GM19468 (cell line): ENCODE measurements at regions not wholly inside any gene's neighbourhood (a gene's known extent, or its start where the extent isn't known, plus 50 kb on each side); places are given as distances from the start of the nearest gene placed in this dataset.
"Not testable (repeated sequence)": the region's sequence is repeated elsewhere in the genome, so short reads cannot be mapped to it uniquely, and the experiment has no call there.

Experiments used
- ATAC-seq: cut with Tn5 transposase; IDR thresholded peaks from one replicate; pipeline ENCODE4 v1.9.1; 2021; ENCODE audit warnings: mild to moderate bottlenecking, moderate library complexity, moderate number of reproducible peaks; ENCODE audit not compliant: unreplicated experiment; ENCODE audit errors: extremely low read depth

DNA sequence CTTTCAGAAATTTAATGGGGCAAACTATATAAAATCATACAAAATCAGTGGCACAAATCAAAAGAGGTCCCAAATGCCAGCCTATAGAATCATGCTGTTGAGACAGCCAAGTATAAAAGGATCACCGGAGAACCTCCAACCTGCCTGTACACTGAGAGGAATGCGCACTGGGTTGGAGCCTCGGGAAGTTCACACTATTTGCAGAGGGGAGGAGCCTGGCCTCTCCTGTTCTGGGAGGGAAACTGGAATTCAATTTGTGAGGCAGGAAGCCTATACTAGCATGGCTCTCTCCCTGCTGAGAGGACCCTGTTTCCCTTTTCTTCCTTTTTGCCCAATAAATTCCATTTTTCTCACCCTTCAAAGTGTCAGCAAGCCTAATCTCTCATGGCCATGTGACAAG is 406.0 kb downstream of the HINT1 start:
- no peak for ATAC-seq

DNA sequence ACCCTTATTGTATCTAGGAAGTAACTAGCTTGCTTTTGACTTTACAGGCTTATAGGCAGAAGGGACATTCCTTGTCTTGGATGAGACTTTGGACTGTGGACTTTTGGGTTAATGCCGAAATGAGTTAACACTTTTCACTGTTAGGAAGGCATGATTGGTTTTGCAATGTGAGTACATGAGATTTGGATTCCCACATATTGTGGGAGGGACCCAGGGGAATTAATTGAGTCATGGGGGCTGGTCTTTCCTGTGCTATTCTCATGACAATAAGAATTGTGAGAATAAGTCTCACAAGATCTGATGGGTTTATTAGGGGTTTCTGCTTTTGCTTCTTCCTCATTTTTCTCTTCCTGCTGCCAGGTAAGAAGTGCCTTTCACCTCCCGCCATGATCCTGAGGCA is 417.5 kb downstream of the HINT1 start:
- ATAC-seq = no peak

DNA sequence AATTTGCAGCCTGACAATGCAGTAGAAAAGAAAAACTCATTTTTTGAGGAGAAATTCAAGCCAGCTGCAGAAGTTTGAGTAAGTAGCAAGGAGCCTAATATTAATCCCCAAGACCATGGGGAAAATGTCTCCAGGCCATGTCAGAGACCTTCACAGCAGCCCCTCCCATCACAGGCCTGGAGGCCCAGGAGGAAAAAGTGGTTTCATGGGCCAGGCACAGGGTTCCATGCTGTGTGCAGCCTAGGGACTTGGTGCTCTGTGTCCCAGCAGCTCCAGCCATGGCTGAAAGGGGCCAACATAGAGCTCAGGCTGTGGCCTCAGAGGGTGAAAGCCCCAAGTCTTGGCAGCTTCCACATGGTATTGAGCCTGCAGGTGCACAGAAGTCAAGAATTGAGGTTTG is 418.4 kb downstream of the HINT1 start:
- ATAC-seq = not testable (repeated sequence)

DNA sequence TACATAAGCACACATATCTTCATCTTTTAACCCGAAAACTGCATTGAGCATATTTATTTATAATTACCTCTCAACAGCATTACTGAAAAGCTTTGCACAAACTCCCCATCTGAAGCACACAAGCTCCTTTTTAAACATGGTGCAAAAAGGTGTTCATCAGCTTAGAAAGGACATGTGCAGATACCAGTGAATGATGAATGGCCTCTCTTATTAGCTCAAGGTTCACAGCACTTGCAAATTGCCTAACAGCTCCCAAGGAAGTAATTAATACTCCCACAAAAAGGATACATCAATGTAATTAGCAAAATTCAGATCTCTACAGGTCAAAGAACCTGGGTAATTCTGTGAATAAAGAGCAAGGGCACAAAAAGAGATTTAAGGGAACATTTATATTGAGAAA is 422.0 kb downstream of the HINT1 start:
- no peak for ATAC-seq

DNA sequence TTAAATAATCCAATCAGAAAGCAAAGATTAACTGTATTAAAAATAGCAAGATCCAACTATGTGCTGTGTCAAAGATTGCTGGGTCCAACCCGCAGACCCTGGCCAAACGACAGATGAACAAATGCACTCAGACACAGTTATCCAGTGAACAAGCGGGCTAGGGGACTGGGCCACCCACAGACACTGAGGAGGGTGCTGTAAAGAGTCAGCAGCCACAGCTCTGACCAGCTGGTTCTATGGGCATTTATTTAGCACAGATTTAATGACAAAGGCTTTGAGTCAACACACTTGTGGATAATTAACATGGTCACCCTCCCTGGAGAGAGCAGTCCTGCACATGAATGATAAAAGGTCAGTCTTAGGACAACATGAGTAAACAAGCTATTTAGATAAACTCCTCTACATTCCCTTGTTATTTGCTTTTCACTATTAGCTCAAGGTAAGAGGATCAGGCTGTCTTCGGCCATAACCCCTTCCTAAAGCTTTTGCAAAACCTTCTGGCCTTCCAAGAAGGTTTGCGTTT is 424.9 kb downstream of the HINT1 start:
- ATAC-seq = no peak

DNA sequence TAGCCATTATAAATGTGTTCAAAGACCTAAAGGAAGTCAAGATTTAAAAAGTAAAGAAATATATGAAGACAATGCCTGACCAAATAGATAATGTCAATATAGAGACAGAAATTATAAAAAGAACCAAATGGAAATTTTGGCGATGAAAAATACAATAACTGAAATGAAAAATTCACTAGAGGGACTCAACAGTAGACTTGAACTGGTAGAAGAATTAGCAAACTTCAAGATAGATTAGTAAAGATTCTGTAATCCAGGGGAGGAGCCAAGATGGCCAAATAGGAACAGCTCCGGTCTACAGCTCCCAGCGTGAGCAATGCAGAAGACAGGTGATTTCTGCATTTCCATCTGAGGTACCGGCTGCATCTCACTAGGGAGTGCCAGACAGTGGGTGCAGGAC is 433.2 kb downstream of the HINT1 start:
- no peak for ATAC-seq

DNA sequence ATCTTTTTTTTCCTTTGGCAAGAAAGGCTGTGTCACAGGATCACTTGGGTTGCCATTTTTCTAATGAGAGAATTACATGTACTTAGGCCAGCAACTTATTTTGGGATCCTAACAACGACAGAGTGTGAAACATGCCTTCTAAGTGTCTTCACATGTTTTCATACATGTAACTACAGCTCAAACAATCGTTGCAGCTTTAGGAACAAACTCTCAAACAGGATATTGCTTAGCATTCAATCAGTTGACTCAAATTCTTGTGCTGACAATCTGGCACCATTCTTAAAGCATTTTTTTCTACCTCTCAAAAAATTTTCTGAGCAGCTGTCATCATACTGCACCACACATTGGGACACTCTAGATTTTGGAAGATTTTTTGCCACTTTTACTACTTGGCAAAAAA is 435.5 kb downstream of the HINT1 start:
- no peak for ATAC-seq

DNA sequence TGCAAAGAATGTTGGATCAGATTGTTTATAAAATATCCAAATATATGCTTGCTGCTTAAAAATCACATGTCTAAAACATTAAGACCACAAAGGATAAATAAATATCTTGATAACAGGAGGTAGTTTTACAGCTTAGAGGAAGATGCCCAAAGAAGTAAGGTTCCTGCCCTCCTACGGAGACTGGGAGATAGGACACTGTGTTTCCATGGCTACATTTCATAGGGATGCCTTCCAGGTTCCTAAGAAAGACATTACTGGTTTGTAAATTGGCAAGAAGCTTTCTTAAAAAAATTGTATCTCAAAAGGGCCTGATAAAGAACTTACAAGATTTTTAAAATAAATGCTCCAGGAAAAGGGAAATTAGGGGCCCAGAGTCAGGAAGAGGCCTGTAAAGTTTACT is 437.2 kb downstream of the HINT1 start:
- no peak for ATAC-seq

DNA sequence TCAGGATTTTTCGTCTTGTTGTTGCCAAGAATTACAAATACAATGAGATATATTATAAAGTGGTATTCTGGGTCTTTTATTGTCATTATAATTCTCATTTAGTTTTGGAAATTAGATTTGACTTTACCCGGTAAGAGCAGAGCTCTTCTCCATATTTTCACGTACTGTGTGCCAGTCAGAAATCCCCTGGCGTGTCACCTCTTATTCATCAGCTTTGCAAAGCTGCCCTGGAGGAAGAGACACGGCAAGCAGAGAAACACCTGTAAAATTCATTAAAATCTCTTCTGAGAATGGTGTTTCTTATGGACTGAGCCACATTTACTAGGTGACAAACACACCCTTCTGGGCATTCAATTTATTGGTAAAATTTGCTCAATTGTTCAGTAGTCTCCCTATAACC is 440.4 kb downstream of the HINT1 start:
- no peak for ATAC-seq

DNA sequence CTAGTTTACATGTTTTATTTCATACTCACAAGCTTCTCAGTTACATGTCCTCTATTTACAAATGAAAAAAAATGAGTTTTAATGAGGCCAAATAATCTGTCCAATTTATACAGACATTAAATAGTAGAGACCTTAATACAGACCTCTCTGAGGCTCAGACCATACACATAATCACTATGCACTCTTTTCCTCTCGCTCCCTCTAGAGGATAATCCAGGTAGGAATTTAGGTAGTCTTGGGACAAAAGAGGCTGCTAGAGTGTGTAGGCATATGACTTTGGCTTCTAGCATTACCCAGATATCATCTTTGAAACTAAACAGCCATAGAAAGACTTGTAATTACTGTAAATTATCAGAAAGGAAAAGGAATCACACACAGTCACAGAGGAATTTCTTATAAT is 444.7 kb downstream of the HINT1 start:
- ATAC-seq = no peak

DNA sequence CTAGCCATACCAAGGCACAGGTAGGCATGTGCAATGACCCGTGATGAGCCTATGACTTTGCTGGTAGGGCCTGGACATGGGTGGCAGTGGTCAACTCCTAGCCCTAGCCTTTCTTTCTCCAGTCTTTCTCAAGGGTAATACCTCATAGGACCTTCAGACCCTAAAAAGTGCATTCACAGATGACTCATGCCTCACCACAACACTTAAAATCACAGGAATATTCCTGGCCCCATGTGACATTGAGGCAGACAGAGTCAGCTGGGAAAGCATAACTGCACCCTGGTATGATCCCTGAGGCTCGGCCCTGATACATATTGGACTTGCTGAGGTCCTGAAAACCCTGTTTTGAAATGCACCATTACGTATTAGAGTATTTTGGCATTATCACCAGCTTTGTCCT is 449.5 kb downstream of the HINT1 start:
- no peak for ATAC-seq

DNA sequence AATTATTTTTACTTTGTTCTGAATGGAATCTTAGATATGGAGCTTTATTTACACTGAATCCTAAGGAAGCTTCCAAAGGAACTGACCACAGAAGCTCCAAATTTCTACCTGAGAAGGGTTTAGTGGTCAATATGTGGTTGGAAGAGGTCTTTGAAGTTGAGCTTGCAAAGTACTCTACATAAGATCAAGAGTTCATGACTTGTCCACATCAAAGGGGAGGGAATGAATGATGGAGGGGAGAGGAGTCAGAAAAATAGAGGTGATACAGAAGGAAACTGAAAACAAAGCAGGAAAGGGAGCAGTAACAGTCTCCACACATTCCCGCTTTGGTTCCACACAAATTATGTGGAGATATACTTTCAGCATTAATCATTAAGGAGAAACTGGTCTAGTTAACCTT is 450.9 kb downstream of the HINT1 start:
- ATAC-seq = no peak

DNA sequence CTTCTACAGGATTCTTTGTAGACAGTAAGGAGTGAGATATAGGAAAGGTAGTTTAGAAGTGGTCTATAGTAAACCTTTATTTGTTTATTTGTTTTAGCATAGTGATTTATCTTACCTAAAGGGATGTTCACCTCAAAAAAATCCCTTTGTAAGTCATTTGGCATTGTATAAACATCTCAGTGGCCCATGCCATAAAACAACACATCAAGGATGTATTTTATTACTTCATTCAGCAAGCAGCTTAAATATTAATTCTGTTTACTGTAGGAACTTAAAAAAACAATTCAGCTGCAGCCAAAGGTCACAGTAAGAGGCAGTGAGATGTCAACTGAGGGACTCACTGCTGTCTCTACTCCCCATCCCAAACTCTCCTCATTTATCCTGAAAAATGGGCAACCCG is 452.7 kb downstream of the HINT1 start:
- no peak for ATAC-seq

DNA sequence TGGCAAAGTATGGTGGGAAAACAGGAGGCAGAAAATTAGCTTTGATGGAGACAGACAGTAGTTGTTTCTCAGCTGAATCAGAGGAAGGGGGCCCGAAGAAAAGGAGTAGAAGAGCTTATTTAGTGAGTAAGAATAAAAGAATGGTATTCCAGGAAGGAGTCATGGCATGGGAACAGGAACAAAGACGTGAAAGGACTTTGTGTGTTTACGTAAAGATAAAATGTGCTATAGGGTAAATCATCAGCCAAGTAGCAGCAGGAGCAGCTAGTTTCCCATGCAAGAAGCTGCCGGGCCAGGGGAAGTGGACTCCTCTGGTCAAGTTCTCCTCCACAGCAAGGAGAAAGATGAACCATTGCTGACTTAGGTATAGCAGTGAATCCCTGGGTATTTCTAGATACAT is 454.5 kb downstream of the HINT1 start:
- ATAC-seq = no peak

DNA sequence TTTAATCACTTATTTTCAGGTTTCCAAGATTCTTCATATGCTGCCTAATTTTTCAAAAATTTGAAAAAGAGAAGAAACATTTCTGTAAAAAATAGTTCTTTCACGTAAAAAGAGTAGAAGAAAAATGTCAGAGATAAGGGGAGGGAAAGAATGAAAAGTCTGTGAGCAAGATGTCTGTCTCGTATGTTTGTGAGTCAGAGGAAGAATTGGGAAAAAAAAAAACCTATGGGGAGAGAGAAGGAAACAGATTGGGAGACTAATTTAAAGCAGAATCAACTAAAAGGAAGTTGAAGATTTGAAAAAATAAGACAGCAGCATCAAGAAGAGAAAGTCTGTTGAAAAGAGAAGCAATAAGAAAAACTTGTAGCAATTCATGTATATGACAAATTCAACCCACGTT is 456.3 kb downstream of the HINT1 start:
- ATAC-seq = no peak

DNA sequence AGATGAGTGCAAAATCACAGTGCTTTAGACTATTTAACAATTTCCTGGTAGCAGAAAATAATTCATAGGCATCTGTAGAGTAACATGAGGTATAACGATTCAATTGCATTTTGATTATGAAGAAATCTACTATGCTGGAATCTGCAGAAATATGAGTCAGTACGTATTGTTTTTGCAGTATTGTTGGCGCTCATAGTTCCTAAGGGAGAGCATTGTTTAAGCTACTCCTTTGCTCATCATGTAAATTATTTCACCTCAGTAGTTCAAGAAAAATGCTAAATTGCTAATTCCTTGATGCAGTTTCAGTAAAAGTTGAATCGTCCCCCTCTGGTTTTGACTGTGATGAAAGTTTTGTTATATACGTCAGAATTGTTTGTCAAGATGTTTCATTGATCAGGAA is 458.4 kb downstream of the HINT1 start:
- no peak for ATAC-seq

DNA sequence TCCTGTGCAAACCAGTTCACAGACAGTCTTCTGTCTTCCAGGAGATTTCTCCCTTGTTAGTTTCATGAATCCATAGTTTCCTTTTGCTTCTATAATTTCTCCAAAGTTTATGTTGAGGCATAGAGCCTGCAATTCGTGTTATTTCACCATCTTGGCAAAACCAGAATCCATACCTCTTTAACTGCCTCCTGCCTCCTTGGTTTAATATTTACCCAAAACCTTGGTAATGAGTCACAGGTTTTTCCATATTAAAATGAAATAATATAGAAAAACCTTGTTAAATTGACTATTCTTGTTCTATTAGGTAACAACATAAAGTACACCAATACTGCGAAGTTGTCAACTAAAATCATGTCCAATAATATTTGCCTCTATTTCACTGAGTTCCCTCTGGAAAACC is 459.7 kb downstream of the HINT1 start:
- no peak for ATAC-seq

DNA sequence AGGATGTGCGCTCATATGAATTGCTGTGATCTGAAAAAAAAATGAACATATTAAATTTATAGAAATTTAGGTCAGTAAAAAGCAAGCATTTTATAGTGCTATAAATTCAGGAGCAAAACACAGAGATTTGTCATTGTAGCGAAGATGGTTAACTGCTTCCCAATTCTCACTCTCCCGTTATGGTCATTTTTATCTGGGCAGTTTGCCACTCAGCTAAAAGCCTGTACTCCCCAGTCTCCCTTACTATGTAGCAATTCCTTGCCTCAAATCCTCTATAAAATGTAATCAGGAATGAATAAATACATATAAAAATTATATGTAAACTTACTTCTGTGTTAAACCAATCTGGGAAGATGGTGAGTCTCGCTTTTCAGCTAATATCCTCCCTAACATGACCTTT is 471.5 kb downstream of the HINT1 start:
- no peak for ATAC-seq

DNA sequence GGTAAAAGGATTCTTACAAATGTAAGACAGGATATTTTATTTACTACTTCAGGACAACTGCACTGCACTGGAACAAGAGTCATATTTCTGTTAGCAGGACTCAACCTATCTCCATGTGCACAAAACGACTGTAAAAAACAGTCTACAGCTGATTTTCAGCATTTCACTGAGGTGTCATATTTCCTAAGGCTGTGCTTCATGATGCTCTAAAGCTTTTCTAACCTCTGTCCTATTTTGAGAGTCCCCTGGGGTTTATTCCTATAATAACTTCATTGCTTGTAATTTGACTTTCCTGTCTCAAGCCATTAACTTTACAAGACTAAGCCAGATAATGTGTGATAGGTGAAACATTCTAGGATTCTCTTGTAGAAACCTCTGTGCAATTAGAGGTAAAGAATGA is 472.3 kb downstream of the HINT1 start:
- ATAC-seq = no peak

DNA sequence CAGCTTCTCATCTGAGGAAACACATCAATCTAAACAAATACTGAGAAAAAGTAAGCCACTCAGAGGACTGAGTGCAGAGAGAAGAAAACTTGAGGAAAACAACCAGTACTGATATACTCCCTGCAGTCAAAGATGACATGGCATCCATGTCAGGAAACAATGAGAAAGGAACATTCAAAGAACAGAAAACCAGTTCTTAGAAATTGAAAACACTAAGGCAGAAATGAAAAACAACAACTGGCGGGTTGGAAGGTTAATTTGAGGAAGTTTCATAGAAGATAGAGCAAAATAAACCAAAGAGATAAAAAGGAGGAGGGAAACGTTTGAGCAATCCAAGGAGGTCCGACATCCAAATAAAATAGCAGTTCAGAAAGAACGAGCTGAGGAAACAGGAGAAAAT is 475.2 kb downstream of the HINT1 start:
- no peak for ATAC-seq

DNA sequence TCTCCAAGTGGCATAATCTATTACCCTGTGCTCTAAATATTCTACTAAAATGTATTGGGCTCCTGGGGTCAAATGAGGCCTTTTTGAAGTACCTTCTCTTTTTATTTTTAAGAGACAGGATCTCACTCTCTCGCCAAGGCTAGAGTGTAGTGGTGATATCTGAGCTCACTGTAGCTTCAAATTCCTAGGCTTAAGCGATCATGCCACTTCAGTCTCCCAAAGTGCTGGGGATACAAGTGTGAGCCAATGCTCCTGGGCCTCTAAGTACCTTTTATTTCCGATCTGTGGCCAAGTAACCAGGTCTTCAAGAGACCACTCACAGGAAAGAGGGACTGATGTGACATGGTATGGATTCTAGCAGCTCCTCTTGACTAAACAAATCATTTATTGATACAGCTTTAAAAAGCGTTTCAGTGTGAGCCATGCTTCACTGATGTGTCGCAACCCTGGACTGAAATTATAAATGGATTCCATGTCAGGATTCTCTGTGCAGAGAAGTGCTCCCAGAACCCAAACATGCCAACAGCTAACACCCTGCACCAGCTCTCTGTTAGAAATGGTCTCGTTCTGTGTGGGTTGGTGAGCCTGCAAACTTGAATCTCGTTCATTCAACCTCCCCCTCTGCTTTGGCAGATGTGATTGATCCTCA is 477.8 kb downstream of the HINT1 start:
- no peak for ATAC-seq

DNA sequence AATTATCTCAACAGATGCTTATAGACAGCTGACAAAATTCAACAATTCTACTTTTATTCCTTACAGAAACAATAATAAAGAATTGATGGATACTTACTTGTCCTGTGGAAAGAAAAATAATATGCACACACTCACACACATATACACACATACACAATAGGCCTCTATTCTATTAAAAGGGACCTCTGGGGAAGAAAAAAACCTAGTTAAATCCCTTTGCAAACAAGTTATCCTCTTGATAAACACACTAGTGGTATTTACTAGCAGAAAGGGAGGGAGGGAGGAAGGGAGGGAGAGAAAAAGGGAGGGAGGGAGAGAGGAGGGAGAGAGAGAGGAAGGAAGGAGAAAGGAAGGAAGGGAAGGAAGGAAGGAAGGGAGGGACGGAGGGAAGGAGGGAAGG is 486.4 kb downstream of the HINT1 start:
- no peak for ATAC-seq

DNA sequence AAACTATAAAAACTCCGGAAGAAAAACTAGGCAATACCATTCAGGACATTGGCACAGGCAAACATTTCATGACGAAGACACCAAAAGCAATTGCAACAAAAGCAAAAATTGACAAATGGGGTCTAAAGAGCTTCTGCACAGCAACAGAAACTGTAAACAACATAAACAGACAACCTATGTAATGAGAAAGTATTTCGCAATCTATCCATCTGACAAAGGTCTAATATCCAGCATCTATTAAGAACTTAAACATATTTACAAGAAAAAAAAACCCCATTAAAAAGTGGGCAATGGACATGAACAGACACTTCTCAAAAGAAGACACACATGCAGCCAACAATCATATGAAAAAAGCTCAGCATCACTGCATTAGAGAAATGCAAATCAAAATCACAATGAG is 498.6 kb downstream of the HINT1 start:
- ATAC-seq = no peak
